ENCODE measurements at regions not wholly inside any gene's neighbourhood (a gene's known extent, or its start where the extent isn't known, plus 50 kb on each side); places are given as distances from the start of the nearest gene placed in this dataset.
"Not testable (repeated sequence)": the region's sequence is repeated elsewhere in the genome, so short reads cannot be mapped to it uniquely, and the experiment has no call there.

- peak; percentile 90 to 97 (median 92) for DNase-seq
Measured at GRCh38 chr3:153221748-153222162, 59.7 kb downstream of the RAP2B start.

GRCh38 chr3:153226877-153227276 lies 64.9 kb downstream of the RAP2B start:
- DNase-seq, result not testable (repeated sequence)

GRCh38 chr3:153230427-153230826 lies 68.4 kb downstream of the RAP2B start:
- DNase-seq, result not testable (repeated sequence)

- not testable (repeated sequence) for DNase-seq
Measured at GRCh38 chr3:153231245-153231644, 69.2 kb downstream of the RAP2B start.

- DNase-seq, result not testable (repeated sequence)
Measured at GRCh38 chr3:153232050-153232752, 70.2 kb downstream of the RAP2B start.

GRCh38 chr3:153232851-153233271 lies 70.8 kb downstream of the RAP2B start:
- no peak for DNase-seq

GRCh38 chr3:153233986-153234385 lies 72.0 kb downstream of the RAP2B start:
- DNase-seq, result no peak

GRCh38 chr3:153242896-153243295 lies 80.9 kb downstream of the RAP2B start:
- peak in 2 of 4 experiments; percentile 42 for DNase-seq

- peak in 3 of 4 experiments; percentile 40 to 81 (median 77) for DNase-seq
Measured at GRCh38 chr3:153244961-153245360, 82.9 kb downstream of the RAP2B start.

GRCh38 chr3:153245661-153246060 lies 83.6 kb downstream of the RAP2B start:
- no peak for DNase-seq

GRCh38 chr3:153246331-153246730 lies 84.3 kb downstream of the RAP2B start:
- peak in 2 of 4 experiments; percentile 43 to 76 for DNase-seq

- DNase-seq, result peak; percentile 19 to 81 (median 52)
Measured at GRCh38 chr3:153246806-153247205, 84.8 kb downstream of the RAP2B start.

GRCh38 chr3:153247331-153248330 lies 85.6 kb downstream of the RAP2B start:
- peak; percentile 80 to 95 (median 88) for DNase-seq

- not testable (repeated sequence) for DNase-seq
Measured at GRCh38 chr3:153248835-153249234, 86.8 kb downstream of the RAP2B start.

- peak in 2 of 4 experiments; percentile 13 to 59 for DNase-seq
Measured at GRCh38 chr3:153249906-153250305, 87.9 kb downstream of the RAP2B start.

GRCh38 chr3:153250446-153250845 lies 88.4 kb downstream of the RAP2B start:
- DNase-seq, result peak; percentile 34 to 84 (median 57)

GRCh38 chr3:153252963-153253362 lies 90.9 kb downstream of the RAP2B start:
- DNase-seq, result no peak

- no peak for DNase-seq
Measured at GRCh38 chr3:153254361-153254760, 92.3 kb downstream of the RAP2B start.

GRCh38 chr3:153257673-153258351 lies 95.8 kb downstream of the RAP2B start:
- no peak for DNase-seq

GRCh38 chr3:153259956-153260355 lies 97.9 kb downstream of the RAP2B start:
- DNase-seq, result no peak

GRCh38 chr3:153260681-153261080 lies 98.7 kb downstream of the RAP2B start:
- DNase-seq, result no peak

GRCh38 chr3:153266619-153267018 lies 104.6 kb downstream of the RAP2B start:
- no peak for DNase-seq
